HG03575 (cell line): ENCODE measurements at regions not wholly inside any gene's neighbourhood (a gene's known extent, or its start where the extent isn't known, plus 50 kb on each side); places are given as distances from the start of the nearest gene placed in this dataset.
"Not testable (repeated sequence)": the region's sequence is repeated elsewhere in the genome, so short reads cannot be mapped to it uniquely, and the experiment has no call there.

Experiments
- ATAC-seq: cut with Tn5 transposase; IDR thresholded peaks from one replicate; pipeline ENCODE4 v1.9.1; 2021; ENCODE audit not compliant: unreplicated experiment, insufficient number of reproducible peaks, low FRiP score; ENCODE audit errors: extremely low read depth

DNA sequence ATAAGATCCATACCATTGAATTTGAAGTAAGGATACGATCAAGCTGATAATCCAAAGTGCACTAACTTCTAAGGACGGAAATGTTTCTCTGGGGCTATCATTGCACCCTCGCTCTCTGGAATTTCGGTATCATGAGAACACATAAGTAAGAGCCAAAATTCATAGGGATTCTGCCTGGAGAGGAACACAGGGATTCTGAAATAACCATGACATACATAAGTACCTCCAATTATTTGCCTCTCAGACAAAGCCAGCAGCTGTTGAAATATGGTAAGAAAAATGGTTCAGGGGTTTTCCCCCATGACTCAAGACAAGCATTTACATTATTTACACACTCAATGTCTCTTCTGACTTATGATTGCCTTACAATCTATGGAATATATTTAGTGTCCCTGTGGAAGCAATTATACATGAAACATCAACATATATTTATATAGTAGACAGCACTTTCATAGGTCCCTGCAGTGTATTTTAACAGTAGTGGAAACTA, 1123.6 kb upstream of the SEL1L start:
- ATAC-seq = no peak

DNA sequence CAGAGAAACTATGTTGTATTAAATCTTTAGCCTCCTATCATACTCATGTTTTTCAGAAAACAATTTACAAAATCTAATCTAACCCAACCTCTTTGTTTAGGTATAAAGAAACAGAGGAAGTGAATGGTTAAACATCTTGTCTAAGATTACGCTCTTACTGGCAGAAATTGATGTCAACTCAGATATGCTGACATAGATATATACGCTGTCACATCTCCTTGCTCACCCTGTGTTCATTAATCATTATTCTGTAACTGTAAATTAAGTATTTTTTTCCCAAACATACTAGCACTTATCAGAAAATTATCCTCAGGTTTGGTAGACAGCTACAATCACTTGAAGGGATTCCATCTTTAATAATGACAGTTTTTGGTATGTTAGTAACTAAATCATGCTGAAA, 1127.6 kb upstream of the SEL1L start:
- no peak for ATAC-seq

DNA sequence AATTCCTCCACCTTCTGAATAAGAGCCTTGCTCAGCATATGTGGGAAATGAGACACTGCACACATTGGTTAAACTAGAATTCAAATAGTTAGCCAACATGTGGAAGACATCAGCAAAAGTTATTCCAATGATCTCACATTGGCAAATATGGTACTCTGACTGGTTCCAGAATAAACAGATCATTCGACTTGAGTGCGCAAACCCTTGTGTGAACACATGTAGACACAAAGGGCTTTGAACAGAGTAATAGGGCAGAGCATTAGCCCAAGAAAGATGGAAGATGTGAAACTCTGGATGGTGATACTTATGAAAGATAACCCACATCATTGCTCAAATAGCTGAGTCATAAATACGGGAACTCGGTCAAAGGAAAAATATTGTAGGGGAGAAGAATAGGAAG, 1133.4 kb upstream of the SEL1L start:
- no peak for ATAC-seq

GRCh38 chr14:82667501-82667900, 1133.8 kb upstream of the SEL1L start:
- ATAC-seq = no peak

GRCh38 chr14:82676403-82676802, 1142.8 kb upstream of the SEL1L start:
- ATAC-seq = no peak

GRCh38 chr14:82689948-82690347, 1156.3 kb upstream of the SEL1L start:
- ATAC-seq = no peak

DNA sequence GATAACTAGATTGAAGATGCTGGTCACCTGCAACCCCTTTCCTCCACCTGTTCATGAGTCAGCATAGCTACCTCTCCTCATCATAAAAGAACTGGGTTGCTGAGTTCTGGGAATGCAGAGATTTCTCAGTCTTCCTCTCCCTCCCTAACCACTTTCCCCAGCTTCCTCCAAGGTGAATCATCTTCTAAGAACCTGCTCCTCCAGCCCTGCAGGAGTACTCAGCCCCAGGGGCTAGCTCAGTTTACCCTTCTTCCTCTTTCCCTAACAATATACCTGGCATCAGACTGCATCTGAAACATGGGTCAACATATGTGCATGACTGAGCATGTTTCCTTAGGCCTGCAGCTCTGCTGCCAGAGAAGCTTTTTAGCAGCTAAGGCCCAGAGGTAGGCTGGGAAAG, 1157.5 kb upstream of the SEL1L start:
- not testable (repeated sequence) for ATAC-seq

- ATAC-seq = no peak
Measured at GRCh38 chr14:82694820-82695219, 1161.2 kb upstream of the SEL1L start.

DNA sequence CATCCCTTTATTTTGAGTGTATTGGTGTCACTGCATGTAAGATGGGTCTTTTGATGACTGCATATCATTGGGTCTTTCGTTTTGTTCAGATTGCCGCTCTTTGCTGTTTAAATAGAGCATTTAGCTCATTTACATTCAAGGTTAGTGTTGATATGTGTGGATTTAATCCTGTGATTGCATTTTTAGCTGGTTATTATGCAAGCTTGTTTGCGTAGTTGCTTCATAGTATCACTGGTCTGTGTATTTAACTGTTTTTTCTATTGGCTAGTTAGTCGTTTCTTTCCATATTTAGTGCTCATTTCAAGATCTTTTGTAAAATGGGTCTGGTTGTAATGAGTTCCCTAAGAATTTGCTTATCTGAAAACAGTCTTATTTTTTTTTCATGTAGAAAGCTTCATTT, 1170.6 kb upstream of the SEL1L start:
- ATAC-seq = no peak

DNA sequence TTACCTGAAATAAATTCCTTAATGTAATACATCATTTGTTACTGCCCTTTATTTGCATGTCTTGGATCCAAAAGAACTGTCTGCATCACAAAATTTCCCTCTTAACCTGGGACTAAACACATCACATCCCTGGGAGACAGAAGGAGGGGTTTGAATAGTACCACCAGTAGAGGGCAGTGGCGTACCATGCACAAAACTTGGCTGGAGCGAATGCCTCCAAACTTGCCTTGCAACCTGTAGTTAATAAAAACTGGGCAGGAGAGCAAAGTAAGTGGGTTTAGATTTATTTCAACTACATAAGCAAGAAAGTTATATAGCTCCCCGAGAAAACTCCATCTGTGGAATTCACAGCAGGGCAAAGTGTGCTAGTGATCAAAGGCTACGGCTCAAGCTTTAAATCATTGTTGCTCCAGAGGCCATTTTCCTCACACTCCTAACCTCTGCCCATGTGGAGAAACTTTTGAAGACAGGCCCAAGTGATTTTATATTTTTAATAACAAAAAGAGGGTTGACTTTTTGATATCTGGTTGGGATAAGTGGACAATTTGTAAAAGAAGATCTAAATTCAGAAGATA, 1176.7 kb upstream of the SEL1L start:
- ATAC-seq = no peak

- no peak for ATAC-seq
Measured at GRCh38 chr14:82719617-82720016, 1186.0 kb upstream of the SEL1L start.

- no peak for ATAC-seq
Measured at GRCh38 chr14:82720431-82720830, 1186.8 kb upstream of the SEL1L start.

DNA sequence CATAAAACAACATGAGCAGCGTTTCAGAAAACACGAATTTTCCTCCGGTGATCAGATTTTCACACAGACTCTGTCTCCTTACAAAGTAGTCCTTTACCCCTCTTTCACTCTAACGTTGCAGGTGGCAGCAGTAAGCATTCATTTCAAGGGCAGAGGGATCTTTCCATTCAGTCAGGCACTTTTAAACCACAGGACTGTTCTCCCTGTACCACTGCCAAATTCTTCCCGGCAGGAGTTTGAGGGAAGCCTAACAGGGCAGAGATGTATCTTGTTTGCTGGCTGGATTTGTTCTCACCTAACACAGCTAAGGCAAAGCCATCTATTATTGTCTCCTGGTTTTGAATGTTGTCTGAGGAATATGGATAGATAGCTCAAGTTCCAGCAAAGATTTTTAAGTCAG, 1187.3 kb upstream of the SEL1L start:
- no peak for ATAC-seq

DNA sequence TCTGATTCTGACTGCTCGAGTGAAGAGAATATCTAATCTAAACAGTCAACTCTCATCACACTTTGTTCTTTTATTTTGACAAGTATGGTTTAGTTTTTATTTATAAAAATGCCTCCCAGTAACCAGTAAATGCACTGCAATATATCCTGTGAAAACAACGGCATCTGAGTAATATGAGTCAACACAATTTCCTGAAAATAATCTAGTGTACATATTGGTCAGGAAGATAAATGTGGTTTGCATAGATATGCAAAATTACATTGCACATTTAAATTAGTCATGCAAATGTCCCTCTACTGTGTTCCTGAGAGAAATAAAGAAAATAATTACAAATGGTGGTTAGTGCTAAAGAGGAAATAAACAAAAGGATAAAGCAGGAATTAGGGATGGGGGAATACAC, 1190.7 kb upstream of the SEL1L start:
- ATAC-seq = no peak

GRCh38 chr14:82725213-82725612, 1191.6 kb upstream of the SEL1L start:
- no peak for ATAC-seq

- no peak for ATAC-seq
Measured at GRCh38 chr14:82731526-82731925, 1197.9 kb upstream of the SEL1L start.

DNA sequence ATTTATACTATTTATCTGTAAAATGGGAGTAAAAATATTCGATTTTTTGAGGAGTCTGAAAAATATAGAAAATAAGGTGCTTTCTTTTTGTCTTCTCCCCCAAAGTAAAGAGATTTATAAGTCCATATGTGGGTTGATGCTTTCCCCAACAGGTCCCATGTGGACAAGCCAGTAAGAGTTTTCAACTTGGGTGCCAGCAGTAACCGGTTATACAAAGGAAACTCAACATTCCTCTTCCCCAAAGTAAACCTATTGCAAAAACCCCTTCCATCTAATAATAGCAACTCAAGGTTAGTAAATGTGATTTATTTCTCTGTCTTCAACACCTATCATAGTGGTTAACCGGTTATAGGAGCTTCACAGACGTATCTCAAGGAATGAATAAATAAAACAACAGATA, 1206.9 kb upstream of the SEL1L start:
- ATAC-seq = no peak

DNA sequence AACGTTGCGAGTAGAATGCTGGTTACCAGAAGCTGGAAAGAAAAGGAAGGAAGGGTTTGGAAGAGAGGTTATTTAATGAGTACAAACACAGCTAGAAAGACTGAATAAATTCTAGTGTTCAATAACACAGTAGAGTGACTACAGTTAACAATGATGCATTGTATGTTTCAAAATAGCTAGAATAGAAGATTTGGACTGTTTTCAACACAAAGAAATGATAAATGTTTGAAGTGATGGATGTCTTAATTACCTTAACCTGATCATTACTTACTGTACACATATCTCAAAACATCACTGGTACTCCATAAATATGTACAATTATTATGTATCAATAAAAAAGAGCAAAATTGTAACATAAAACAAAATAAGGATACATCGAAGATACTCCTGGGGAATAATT, 1221.8 kb upstream of the SEL1L start:
- no peak for ATAC-seq

DNA sequence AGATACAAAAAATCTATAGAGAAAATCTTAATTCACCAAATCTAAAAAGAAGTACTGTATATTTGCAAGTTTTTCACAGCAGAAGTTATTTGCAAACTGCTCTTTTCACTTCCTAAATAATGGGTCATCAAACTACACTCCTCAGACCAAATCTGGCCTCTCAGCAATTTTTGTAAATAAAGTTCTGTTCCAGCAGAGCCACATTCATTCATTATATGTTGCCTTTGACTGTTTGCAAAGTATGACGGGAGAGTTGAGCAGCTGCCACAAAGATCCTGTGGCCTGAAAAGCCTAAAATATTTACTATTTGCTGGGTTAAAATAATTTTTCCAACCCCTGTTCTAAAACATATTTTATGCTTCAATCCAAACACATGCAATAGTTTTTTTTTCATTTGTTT, 1222.3 kb upstream of the SEL1L start:
- no peak for ATAC-seq

DNA sequence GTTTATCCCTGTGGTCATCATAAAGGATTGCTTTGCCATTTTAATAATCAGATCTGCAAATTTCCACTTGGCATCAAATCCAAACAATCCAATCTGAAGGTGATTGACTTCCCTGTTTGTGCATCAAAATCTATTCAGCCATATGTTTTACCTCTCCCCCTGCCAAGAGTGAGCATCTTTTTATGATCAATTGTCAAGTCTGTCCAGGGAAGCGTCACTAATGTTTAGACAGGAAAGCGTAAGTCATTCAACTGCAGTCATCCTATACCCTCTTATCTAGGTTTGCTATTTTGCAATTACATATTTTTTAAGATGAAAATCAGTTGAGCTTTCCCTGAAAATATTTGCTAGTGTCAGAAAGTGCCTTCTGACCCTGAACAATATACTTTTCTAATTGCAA, 1224.1 kb upstream of the SEL1L start:
- ATAC-seq = no peak

GRCh38 chr14:82759656-82760055, 1226.0 kb upstream of the SEL1L start:
- no peak for ATAC-seq
